AG04450 (cell line): ENCODE measurements at regions not wholly inside any gene's neighbourhood (a gene's known extent, or its start where the extent isn't known, plus 50 kb on each side); places are given as distances from the start of the nearest gene placed in this dataset.

ENCODE experiments used
- CTCF ChIA-PET: fragments of 300-600, 350-600 bp; formaldehyde crosslinking; extraction: SDS; loops from one replicate; lab custom pipeline; 2022; ENCODE audit warnings: antibody characterized with exemption, inconsistent platforms; lab: Charles Lee
- POLR2A ChIA-PET: fragments of 350-600 bp; formaldehyde crosslinking; extraction: SDS; loops from one replicate; lab custom pipeline; 2021; ENCODE audit warnings: antibody characterized with exemption, inconsistent platforms; lab: Yijun Ruan, JAX
- DNase-seq: peaks from one replicate; pipeline ENCODE4 v3.0.0-alpha.2; 2011; ENCODE audit warnings: low read depth, low spot score
- H3K27ac ChIP-seq: one replicate; pipeline ENCODE4 v1.5.1; 2012; ENCODE audit warnings: low read depth, low read length, control low read depth
- H3K27me3 ChIP-seq: one replicate; pipeline ENCODE4 v1.6.0; 2012; ENCODE audit warnings: low read length; ENCODE audit not compliant: control insufficient read depth, insufficient read depth
- H3K4me3 ChIP-seq: 2 replicates; pipeline ENCODE4 v1.5.1; 2011; ENCODE audit warnings: mild to moderate bottlenecking, low read depth, low read length, control low read depth
- H3K9me3 ChIP-seq: 2 replicates; pipeline ENCODE4 v1.5.1; 2012; ENCODE audit warnings: low read length; ENCODE audit not compliant: control insufficient read depth, insufficient read depth
- TF ChIP-seq, protein P1 (sequence below): IDR thresholded peaks from 2 replicates; pipeline ENCODE4 v1.5.1; 2011; ENCODE audit warnings: low read depth, low read length, control low read depth, inconsistent platforms

DNA sequence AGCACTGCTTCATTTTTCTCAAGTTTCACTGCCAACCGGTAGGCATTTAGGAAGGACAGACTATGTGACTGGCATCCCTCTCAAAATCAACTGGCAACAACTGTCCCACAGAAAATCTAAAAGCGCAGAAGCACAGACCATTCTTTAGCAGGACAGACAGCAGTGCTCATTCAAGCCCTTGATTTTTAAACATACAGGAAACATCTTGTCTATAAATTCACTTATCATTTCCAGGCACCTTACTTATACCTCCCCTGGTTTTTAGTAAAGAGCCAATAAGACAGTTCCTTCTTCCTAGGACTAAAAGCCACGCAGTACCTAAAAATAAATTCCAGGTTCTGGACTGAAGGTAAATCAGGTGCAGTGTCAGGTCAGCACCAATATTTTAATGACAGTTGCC lies 343.2 kb upstream of the WWC1 start:
- Histone ChIP-seq H3K9me3 (no peaks in the 10 kb centered on the region; the same call in 1 of the 2 replicates), H3K27me3 (no peaks in the 10 kb centered on the region), H3K4me3 (no peak overlapping the region), H3K27ac (no peak overlapping the region)
- TF ChIP-seq, protein P1, sequence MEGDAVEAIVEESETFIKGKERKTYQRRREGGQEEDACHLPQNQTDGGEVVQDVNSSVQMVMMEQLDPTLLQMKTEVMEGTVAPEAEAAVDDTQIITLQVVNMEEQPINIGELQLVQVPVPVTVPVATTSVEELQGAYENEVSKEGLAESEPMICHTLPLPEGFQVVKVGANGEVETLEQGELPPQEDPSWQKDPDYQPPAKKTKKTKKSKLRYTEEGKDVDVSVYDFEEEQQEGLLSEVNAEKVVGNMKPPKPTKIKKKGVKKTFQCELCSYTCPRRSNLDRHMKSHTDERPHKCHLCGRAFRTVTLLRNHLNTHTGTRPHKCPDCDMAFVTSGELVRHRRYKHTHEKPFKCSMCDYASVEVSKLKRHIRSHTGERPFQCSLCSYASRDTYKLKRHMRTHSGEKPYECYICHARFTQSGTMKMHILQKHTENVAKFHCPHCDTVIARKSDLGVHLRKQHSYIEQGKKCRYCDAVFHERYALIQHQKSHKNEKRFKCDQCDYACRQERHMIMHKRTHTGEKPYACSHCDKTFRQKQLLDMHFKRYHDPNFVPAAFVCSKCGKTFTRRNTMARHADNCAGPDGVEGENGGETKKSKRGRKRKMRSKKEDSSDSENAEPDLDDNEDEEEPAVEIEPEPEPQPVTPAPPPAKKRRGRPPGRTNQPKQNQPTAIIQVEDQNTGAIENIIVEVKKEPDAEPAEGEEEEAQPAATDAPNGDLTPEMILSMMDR, result no peak
- POLR2A ChIA-PET, result no interaction called here
- CTCF ChIA-PET, result no interaction called here
- DNase-seq, result no peak

DNA sequence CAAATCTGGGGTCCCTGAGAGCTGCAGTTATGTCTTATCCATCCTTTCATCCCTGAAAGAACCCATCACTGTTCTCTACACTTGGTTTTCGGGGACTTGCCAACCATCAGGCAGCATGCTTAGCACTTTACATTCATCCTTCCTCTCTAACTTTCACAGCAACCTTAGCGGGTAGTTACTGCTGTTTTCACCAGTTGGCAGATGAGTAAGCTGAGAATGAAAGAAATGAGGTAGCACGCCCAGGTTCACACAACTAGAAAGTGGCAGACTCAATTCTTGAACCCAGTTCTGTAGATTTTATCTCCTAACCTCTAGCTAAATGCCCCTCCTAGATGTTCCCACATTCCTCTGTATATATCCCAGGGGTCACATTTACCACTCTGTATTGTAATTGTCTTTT lies 342.0 kb upstream of the WWC1 start:
- TF ChIP-seq, protein P1, result no peak
- no peaks in the 10 kb centered on the region; the same call in 1 of the 2 replicates for H3K9me3 ChIP-seq
- ChIA-PET CTCF (interaction anchor here (1.2 kb wide), 1 partner anchor 367 kb away, joined by 9 read pairs; no protein-coding TSS in a partner anchor), POLR2A (no interaction called here)
- no peak for DNase-seq
- no peak overlapping the region for H3K4me3 ChIP-seq
- no peak overlapping the region for H3K27ac ChIP-seq
- no peaks in the 10 kb centered on the region for H3K27me3 ChIP-seq

DNA sequence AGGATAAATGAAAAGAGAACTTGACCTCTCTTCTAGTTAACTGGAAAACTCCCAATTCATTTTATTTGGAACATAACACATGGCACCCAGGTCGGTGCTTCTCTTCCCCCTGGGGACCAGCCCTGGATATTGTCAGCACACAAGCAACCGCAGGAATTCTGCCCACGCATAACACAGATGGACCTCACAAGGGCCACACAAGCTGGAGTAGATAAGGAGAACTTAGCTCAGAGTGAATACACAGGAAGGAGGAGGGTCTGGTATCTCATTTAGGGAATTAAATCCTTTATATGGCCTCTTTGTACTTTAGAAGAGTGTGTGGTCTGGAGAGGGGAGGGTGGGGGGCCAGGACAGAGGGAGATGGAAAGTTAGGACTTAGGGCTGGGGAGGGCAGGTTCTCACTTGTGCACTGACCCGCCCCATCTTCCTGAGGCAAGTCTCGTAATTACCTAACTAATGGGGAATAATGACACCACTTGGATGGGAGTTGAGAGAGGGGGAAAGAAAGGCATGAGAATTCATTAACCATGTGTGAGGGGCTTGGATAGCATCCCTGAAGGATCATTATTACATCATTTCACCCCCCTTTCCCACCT lies 341.2 kb upstream of the WWC1 start:
- TF ChIP-seq, protein P1, result no peak
- DNase-seq, result no peak
- CTCF ChIA-PET, result interaction anchor here (0.8 to 1.2 kb wide), 2 partner anchors 269 to 368 kb away, joined by 7 to 9 read pairs; no protein-coding TSS in a partner anchor
- POLR2A ChIA-PET, result no interaction called here
- Histone ChIP-seq H3K27me3 (no peaks in the 10 kb centered on the region), H3K9me3 (no peaks in the 10 kb centered on the region; the same call in 1 of the 2 replicates), H3K4me3 (no peak overlapping the region), H3K27ac (no peak overlapping the region)

DNA sequence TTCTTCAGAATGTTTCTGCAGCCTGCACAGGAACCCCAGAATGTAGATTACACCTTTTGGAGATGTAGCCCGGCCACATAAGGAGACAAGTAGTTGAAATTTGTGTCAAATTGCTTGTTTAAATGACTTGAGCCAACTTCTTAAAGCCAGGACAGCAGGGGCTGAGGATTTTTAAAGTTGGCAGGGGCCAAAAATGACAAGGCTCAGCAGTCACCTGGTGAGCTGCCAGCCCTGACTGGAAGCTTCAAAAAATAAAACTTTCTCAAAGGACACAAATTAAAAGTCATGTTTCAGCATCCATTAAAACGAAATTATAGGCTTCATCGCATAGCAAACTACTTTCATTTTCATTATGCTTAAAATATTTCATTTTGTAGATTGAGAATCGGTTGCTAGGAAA lies 340.3 kb upstream of the WWC1 start:
- no peaks in the 10 kb centered on the region for H3K27me3 ChIP-seq
- ChIA-PET POLR2A (no interaction called here), CTCF (no interaction called here)
- H3K27ac ChIP-seq, result no peak overlapping the region
- peak overlapping the region; percentile 30 for H3K4me3 ChIP-seq
- TF ChIP-seq, protein P1, result no peak
- no peaks in the 10 kb centered on the region; the same call in 1 of the 2 replicates for H3K9me3 ChIP-seq
- no peak for DNase-seq

DNA sequence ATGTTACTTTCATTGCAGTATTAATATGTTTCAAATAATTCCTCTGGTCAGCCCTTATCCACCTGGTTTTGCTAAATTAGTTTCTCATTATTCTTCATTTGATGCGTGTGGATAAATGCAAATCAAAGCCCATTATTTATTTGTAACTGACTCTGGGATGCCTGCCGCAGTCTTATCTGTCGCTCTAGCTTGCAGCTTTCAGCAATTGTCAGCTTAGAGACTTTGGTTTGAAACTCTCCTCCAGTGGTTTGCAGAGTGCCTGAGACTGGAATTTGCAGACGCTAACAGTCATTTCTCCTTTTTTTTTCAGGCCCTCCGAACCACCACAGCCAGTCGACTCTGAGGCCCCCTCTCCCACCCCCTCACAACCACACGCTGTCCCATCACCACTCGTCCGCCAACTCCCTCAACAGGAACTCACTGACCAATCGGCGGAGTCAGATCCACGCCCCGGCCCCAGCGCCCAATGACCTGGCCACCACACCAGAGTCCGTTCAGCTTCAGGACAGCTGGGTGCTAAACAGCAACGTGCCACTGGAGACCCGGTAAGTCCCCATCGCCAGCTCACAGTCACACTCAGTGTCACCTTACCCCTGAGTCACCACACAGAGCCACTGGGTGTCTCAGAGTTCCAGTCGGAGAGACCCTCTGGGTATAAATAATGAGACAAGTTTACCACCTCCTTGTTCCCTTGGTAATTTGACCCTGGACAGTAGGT lies 339.0 kb upstream of the WWC1 start:
- POLR2A ChIA-PET, result no interaction called here
- TF ChIP-seq, protein P1, result no peak
- Histone ChIP-seq H3K27ac (no peak overlapping the region), H3K9me3 (no peaks in the 10 kb centered on the region; the same call in 1 of the 2 replicates), H3K4me3 (no peak overlapping the region), H3K27me3 (no peaks in the 10 kb centered on the region)
- CTCF ChIA-PET, result no interaction called here
- DNase-seq, result no peak
